ENCODE measurements at regions not wholly inside any gene's neighbourhood (a gene's known extent, or its start where the extent isn't known, plus 50 kb on each side); places are given as distances from the start of the nearest gene placed in this dataset.

DNA sequence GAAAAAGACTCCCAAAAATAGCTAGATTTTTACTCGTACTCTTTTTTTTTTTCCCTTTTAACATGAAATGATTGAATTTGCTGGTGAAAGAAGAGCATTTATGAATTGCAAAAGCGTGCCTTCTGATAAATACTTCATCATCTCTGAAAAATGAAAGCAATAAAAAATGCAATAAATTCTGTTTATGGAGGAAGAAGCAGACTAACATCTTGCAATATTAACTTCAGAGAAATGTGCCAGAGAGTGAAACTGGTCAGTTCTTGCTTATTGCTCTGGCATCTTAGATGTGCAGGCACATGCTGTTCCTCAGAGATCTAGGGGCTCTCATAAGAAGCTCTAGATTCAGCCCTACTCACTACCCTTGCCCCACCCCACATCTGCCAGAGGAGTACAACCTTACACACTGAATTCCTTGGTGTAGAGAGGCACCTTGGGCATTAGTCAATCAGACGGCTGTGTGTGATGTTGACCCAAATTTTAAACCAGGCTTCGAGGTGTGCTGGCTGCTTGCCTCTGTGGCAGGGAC, 891.1 kb upstream of the GHITM start:
- no peak for DNase-seq (ENCODE audit: low spot score)
- ChIA-PET CTCF (no interaction called here), POLR2A (ENCODE audit: low non-redundant PET) (no interaction called here)
- TF ChIP-seq, protein P1, sequence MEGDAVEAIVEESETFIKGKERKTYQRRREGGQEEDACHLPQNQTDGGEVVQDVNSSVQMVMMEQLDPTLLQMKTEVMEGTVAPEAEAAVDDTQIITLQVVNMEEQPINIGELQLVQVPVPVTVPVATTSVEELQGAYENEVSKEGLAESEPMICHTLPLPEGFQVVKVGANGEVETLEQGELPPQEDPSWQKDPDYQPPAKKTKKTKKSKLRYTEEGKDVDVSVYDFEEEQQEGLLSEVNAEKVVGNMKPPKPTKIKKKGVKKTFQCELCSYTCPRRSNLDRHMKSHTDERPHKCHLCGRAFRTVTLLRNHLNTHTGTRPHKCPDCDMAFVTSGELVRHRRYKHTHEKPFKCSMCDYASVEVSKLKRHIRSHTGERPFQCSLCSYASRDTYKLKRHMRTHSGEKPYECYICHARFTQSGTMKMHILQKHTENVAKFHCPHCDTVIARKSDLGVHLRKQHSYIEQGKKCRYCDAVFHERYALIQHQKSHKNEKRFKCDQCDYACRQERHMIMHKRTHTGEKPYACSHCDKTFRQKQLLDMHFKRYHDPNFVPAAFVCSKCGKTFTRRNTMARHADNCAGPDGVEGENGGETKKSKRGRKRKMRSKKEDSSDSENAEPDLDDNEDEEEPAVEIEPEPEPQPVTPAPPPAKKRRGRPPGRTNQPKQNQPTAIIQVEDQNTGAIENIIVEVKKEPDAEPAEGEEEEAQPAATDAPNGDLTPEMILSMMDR (conservative IDR thresholded peaks at IDR 0.05; ENCODE audit: low read depth) = no peak
- H3K27ac ChIP-seq = no peak overlapping the region

DNA sequence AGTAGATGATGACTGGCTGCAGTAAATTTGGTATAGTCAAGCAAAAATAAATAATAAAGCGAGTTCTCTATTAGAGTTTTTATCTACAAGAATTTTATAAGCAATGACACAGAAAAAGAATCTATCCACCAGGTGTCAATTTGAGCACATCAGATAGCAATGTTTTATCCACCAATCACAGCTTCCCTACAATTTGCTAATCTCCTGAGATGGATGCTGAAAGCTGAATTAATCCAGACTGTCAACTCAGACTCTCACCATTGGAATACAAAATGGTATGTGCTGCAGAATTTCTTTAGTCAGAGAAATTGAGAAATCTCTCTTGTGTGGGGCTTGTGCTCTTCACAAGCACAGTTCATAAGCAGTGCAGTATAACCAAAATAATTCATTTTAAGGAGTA, 888.9 kb upstream of the GHITM start:
- ChIA-PET CTCF (no interaction called here), POLR2A (ENCODE audit: low non-redundant PET) (no interaction called here)
- no peak overlapping the region for H3K27ac ChIP-seq
- no peak for DNase-seq (ENCODE audit: low spot score)
- TF ChIP-seq, protein P1 (conservative IDR thresholded peaks at IDR 0.05; ENCODE audit: low read depth) = no peak

DNA sequence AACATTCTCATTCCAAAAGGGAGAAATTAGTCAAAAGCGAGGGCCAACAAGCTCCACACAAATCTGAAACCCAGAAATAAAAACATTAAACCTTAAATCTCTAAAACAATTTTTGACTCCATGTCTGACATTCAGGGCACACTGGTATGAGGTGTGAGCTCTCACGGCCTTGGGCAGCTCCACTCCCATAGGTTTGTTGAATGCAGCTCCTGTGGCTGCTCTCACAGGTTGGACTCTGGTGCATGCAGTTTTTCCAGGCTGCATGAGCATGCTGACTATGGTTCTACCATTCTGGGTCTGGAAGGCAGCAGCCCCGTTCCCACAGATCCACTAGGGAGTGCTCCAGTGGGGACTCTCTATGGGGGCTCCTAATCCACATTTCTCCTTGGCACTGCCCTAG, 887.1 kb upstream of the GHITM start:
- no peak overlapping the region for H3K27ac ChIP-seq
- DNase-seq (ENCODE audit: low spot score) = no peak
- POLR2A ChIA-PET (ENCODE audit: low non-redundant PET) = no interaction called here
- CTCF ChIA-PET = no interaction called here
- TF ChIP-seq, protein P1 (conservative IDR thresholded peaks at IDR 0.05; ENCODE audit: low read depth) = no peak

DNA sequence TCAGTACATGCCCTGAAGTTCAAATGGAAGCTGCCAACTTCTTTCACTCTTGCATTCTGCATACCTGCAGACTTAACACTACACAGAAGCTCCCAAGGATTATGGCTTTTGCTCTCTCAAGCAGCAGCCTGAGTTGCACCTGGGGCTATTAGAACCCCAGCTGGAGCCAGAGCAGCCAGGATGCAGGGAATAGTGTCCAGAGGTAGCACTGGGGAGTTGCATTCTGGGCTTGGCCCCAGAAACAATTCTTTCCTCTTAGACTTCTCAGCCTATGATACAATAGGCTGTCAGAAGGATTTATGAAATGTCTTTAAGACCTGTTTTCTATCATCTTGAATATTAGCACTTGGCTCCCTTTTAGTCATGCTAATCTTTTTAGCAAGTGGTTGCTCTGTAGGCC, 886.7 kb upstream of the GHITM start:
- POLR2A ChIA-PET (ENCODE audit: low non-redundant PET) = no interaction called here

DNA sequence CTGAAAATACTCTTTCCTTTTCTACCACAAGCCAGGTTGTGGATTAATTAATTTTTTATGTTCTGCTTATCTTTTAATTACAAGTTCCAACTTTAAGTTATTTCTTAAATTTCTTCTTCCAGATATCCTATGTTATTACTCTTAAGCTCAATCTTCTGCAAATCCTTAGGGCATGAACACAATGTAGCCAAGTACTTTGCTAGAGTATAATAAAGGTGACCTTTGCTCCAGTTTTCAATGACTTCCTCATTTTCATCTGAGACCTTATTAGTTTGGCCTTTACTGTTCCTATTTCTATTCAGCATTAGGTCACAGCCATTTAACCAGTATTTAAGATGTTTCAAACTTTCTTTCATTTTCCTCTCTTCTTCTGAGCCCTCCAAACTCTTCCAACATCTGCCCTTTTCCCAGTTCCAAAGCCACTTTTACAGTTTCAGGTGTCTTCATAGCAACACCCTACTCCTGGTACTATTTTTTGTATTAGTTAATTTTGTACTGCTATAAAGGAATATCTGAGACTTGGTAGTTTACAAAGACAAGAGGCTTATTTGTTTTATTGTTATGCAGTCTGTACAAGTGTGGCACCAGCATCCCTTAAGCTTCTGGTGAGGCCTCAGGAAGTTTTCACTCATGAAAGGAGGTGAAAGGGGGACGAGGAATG, 886.2 kb upstream of the GHITM start:
- no peak for DNase-seq (ENCODE audit: low spot score)
- POLR2A ChIA-PET (ENCODE audit: low non-redundant PET) = no interaction called here
- TF ChIP-seq, protein P1 (conservative IDR thresholded peaks at IDR 0.05; ENCODE audit: low read depth) = no peak
- CTCF ChIA-PET = no interaction called here
- H3K27ac ChIP-seq = no peak overlapping the region

More for the DNA sequence above, 886.7 kb upstream of the GHITM start:
- TF ChIP-seq, protein P1 (conservative IDR thresholded peaks at IDR 0.05; ENCODE audit: low read depth) = no peak
- DNase-seq (ENCODE audit: low spot score) = no peak
- CTCF ChIA-PET = no interaction called here
- H3K27ac ChIP-seq = no peak overlapping the region

DNA sequence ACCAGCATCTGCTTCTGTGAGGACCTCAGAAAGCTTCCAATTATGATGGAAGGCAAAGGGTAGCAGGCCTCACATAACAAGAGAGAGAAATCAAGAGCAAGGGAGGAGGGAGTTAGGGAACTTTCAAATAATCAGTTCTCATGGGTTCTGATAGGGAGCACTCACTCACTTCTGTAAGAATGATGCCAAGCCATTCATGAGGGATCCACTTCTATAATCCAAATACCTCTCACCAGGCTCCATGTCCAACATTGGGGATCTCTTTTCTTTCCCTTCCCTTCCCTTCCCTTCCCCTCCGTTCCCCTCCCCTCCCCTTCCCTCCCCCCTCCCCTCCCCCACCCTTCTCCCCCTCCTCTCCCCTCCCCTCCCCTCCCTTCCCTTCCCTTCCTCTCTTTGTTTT, 884.6 kb upstream of the GHITM start:
- ChIA-PET CTCF (no interaction called here), POLR2A (ENCODE audit: low non-redundant PET) (no interaction called here)
- DNase-seq (ENCODE audit: low spot score) = no peak
- TF ChIP-seq, protein P1 (conservative IDR thresholded peaks at IDR 0.05; ENCODE audit: low read depth) = no peak
- no peak overlapping the region for H3K27ac ChIP-seq

Data from RWPE1 (cell line).